B cell (primary cell): ENCODE measurements at regions not wholly inside any gene's neighbourhood (a gene's known extent, or its start where the extent isn't known, plus 50 kb on each side); places are given as distances from the start of the nearest gene placed in this dataset.

Experiments
- ATAC-seq: fragments of 200-7000 bp; cut with Tn5 transposase; one replicate; pipeline ENCODE4 v1.10.0; 2021; ENCODE audit warnings: low read depth, mild to moderate bottlenecking, moderate number of reproducible peaks, moderate library complexity
- CTCF ChIA-PET: fragments of 350-600 bp; sonication (Branson Sonifier 250); formaldehyde crosslinking; loops from one replicate; lab custom pipeline; 2021; ENCODE audit warnings: antibody characterized with exemption, inconsistent platforms; lab: Charles Lee
- POLR2A ChIA-PET: fragments of 350-600 bp; sonication (Branson Sonifier 250); formaldehyde crosslinking; loops from one replicate; lab custom pipeline; 2021; ENCODE audit warnings: antibody characterized with exemption; lab: Charles Lee
- DNase-seq: peaks from one replicate; pipeline ENCODE4 v3.0.0; 2013
- H2AFZ ChIP-seq: 2 replicates; pipeline ENCODE4 v1.6.1; 2012; ENCODE audit warnings: mild to moderate bottlenecking, low read depth, low read length; ENCODE audit not compliant: insufficient read depth, poor library complexity, severe bottlenecking
- H3K27ac ChIP-seq, 2 donors: 1 replicate in 1 of 2; 2 replicates in 1 of 2; pipeline ENCODE4 v1.5.1; 2012 to 2013; ENCODE audit warnings: low read length in 2 of 2, mild to moderate bottlenecking in 2 of 2, moderate library complexity in 1 of 2
- H3K27me3 ChIP-seq, 4 experiments: fragments of 200-600 bp in 1 of 4; sonication (generic) in 1 of 4; replicated peaks in 1 of 4; 1 replicate in 2 of 4; 2 replicates in 2 of 4; pipeline versions ENCODE4 v1.6.1 to v1.7.0; 2013 to 2016; ENCODE audit warnings: low read length in 3 of 4, mild to moderate bottlenecking in 2 of 4, mixed read lengths in 1 of 4, moderate library complexity in 1 of 4; ENCODE audit not compliant: insufficient read depth in 4 of 4, control insufficient read depth in 3 of 4; ENCODE audit errors: control extremely low read depth in 1 of 4
- H3K36me3 ChIP-seq, 2 experiments: replicated peaks in 1 of 2; 1 replicate in 1 of 2; 2 replicates in 1 of 2; pipeline versions ENCODE4 v1.6.1 to v1.7.1; 2013; ENCODE audit warnings: low read length in 1 of 2; ENCODE audit not compliant: insufficient read depth in 2 of 2, control insufficient read depth in 1 of 2; ENCODE audit errors: control extremely low read depth in 1 of 2, extremely low read depth in 1 of 2
- H3K4me1 ChIP-seq, 2 donors: fragments of 200-600 bp in 1 of 2; sonication (generic) in 1 of 2; 1 replicate in 1 of 2; 2 replicates in 1 of 2; pipeline versions ENCODE4 v1.5.1 to v1.6.1; 2013 to 2017; ENCODE audit warnings: low read length in 2 of 2; ENCODE audit not compliant: control insufficient read depth in 2 of 2, insufficient read depth in 2 of 2
- H3K4me2 ChIP-seq: replicated peaks from 2 replicates; pipeline ENCODE3; 2012; ENCODE audit warnings: mild to moderate bottlenecking, low read depth, low read length; ENCODE audit not compliant: poor library complexity, severe bottlenecking
- H3K4me3 ChIP-seq, 5 experiments: fragments of 200-600 bp in 1 of 5; sonication (generic) in 1 of 5; 1 replicate in 3 of 5; 2 replicates in 2 of 5; pipeline versions ENCODE4 v1.5.1 to v1.7.0; 2011 to 2016; ENCODE audit warnings: low read length in 4 of 5, mild to moderate bottlenecking in 4 of 5, low read depth in 2 of 5, control low read depth in 1 of 5, moderate library complexity in 1 of 5; ENCODE audit not compliant: insufficient read depth in 1 of 5; ENCODE audit errors: control extremely low read depth in 1 of 5, extremely low read depth in 1 of 5
- H3K79me2 ChIP-seq: fragments of 200-600 bp; sonication (generic); one replicate; pipeline ENCODE4 v1.6.0; 2016; ENCODE audit warnings: low read length; ENCODE audit not compliant: control insufficient read depth, insufficient read depth
- H3K9ac ChIP-seq: fragments of 200-600 bp; sonication (generic); 2 replicates; pipeline ENCODE4 v1.6.1; 2017; ENCODE audit warnings: mild to moderate bottlenecking, low read length, moderate library complexity
- H3K9me3 ChIP-seq, 3 donors: one replicate each; pipeline versions ENCODE4 v1.6.1 to v1.7.1; 2013; ENCODE audit warnings: low read length in 2 of 3; ENCODE audit not compliant: control insufficient read depth in 2 of 3, insufficient read depth in 1 of 3; ENCODE audit errors: control extremely low read depth in 1 of 3
- H4K20me1 ChIP-seq: 2 replicates; pipeline ENCODE4 v1.6.0; 2012; ENCODE audit warnings: mild to moderate bottlenecking, low read length; ENCODE audit not compliant: insufficient read depth, control insufficient read depth, poor library complexity, severe bottlenecking
- H3K27ac Mint-ChIP-seq: one replicate; pipeline ENCODE4 v1.8.0; 2021; ENCODE audit warnings: mixed read lengths
- H3K27me3 Mint-ChIP-seq: one replicate; pipeline ENCODE4 v1.8.0; 2021; ENCODE audit warnings: mixed read lengths
- H3K4me1 Mint-ChIP-seq: one replicate; pipeline ENCODE4 v1.8.0; 2021; ENCODE audit warnings: mixed read lengths
- H3K4me3 Mint-ChIP-seq: one replicate; pipeline ENCODE4 v1.8.0; 2021; ENCODE audit warnings: mixed read lengths
- H3K9me3 Mint-ChIP-seq: one replicate; pipeline ENCODE4 v1.8.0; 2022; ENCODE audit warnings: mixed read lengths; ENCODE audit not compliant: insufficient read depth
- EZH2 ChIP-seq: IDR thresholded peaks from 2 replicates; pipeline ENCODE4 v1.6.1; 2012; ENCODE audit warnings: borderline replicate concordance, low read depth, mild to moderate bottlenecking, moderate library complexity, low read length; ENCODE audit not compliant: insufficient read depth, poor library complexity, severe bottlenecking
- WGBS: methylation state at CpG from one replicate; pipeline ENCODE4 v1.1.5; 2013; ENCODE audit warnings: missing lambda C conversion rate; ENCODE audit not compliant: insufficient coverage; 5-methylcytosine and 5-hydroxymethylcytosine counted together
- intact Hi-C: fragments of 100-400 bp; cut with micrococcal nuclease; formaldehyde crosslinking; loops from one replicate; pipeline ENCODE4 v1.10.0; 2022
- TF ChIP-seq, protein P1 (sequence below): fragments of 200-600 bp; IDR thresholded peaks from one replicate; pipeline ENCODE4 v1.8.0; 2022; ENCODE audit warnings: antibody characterized with exemption, mild to moderate bottlenecking

DNA sequence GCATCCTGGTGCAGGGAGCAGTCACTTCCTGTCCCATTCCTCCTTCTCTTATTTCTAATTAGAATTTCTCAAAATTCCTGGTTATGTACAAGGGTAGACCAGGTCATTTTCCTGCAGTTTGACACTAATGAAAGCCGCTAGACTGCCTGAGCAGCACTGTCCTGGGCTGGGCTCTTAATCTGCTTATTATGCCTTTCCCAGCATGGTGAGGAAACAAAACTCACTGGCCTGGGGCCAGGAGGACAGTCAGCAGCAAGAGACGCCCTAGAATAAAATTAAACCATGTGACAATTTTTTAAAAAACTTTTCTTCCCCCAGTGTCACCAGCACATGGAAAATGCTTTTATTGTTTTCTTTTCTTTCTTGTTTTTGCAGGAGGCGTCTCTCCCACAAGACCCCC, 647.5 kb downstream of the TYW1 start:
- H4K20me1 ChIP-seq: no peaks in the 10 kb centered on the region

DNA sequence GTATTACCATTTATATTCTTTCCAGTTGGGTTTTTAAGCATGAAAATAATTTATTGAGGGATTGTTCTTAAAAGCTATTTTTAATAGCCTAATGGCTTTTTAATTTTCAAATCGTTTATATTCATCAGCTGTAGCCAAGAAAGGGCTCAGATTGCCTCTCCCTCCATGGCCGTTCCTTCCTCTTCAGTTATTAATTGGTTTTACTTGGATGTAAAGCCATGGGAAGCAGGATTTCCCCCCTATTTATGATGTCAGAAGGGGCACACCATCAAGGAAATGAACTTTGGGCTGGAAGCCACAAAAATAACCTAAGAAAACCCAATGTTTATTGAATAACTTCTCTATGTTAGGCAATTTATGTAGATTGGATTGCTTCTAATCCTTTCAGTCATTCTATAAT, 656.3 kb downstream of the TYW1 start:
- DNase-seq: no peak
- Histone ChIP-seq H3K9ac (no peak overlapping the region), H3K4me1 (no peaks in the 10 kb centered on the region), H3K4me2 (no peak overlapping the region), H2AFZ (no peak overlapping the region), H3K36me3 (no peaks in the 10 kb centered on the region), H4K20me1 (no peaks in the 10 kb centered on the region), H3K9me3 (no peaks in the 10 kb centered on the region), H3K79me2 (no peaks in the 10 kb centered on the region), H3K4me3 (no peak overlapping the region), H3K27me3 (no peaks in the 10 kb centered on the region), H3K27ac (no peak overlapping the region)
- ATAC-seq: no peak
- no peak overlapping the region for H3K27ac Mint-ChIP-seq
- TF ChIP-seq EZH2: no peak
- TF ChIP-seq, protein P1, sequence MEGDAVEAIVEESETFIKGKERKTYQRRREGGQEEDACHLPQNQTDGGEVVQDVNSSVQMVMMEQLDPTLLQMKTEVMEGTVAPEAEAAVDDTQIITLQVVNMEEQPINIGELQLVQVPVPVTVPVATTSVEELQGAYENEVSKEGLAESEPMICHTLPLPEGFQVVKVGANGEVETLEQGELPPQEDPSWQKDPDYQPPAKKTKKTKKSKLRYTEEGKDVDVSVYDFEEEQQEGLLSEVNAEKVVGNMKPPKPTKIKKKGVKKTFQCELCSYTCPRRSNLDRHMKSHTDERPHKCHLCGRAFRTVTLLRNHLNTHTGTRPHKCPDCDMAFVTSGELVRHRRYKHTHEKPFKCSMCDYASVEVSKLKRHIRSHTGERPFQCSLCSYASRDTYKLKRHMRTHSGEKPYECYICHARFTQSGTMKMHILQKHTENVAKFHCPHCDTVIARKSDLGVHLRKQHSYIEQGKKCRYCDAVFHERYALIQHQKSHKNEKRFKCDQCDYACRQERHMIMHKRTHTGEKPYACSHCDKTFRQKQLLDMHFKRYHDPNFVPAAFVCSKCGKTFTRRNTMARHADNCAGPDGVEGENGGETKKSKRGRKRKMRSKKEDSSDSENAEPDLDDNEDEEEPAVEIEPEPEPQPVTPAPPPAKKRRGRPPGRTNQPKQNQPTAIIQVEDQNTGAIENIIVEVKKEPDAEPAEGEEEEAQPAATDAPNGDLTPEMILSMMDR: no peak
- H3K4me3 Mint-ChIP-seq: no peak overlapping the region
- intact Hi-C loops: no loop called here
- no peaks in the 10 kb centered on the region for H3K4me1 Mint-ChIP-seq
- H3K9me3 Mint-ChIP-seq: no peaks in the 10 kb centered on the region
- no CpG with 5 or more reads among the region's 2 CpGs for WGBS
- ChIA-PET CTCF (no interaction called here), POLR2A (no interaction called here)
- no peaks in the 10 kb centered on the region for H3K27me3 Mint-ChIP-seq

More for the DNA sequence above, 647.5 kb downstream of the TYW1 start:
- Histone ChIP-seq H3K27me3 (no peaks in the 10 kb centered on the region), H3K4me3 (no peak overlapping the region), H3K9me3 (no peaks in the 10 kb centered on the region), H3K4me2 (no peak overlapping the region), H3K4me1 (no peaks in the 10 kb centered on the region), H3K9ac (no peak overlapping the region), H3K27ac (no peak overlapping the region), H3K36me3 (no peaks in the 10 kb centered on the region), H3K79me2 (no peaks in the 10 kb centered on the region), H2AFZ (no peak overlapping the region)
- TF ChIP-seq, protein P1: no peak
- TF ChIP-seq EZH2: no peak
- CTCF ChIA-PET: no interaction called here
- H3K4me3 Mint-ChIP-seq: no peak overlapping the region
- H3K27ac Mint-ChIP-seq: no peak overlapping the region
- H3K4me1 Mint-ChIP-seq: no peaks in the 10 kb centered on the region
- no peaks in the 10 kb centered on the region for H3K27me3 Mint-ChIP-seq
- ATAC-seq (no peak), DNase-seq (no peak)
- WGBS: 92% methylated on average over 1 of the region's 3 CpGs
- POLR2A ChIA-PET: no interaction called here
- intact Hi-C loops: no loop called here
- H3K9me3 Mint-ChIP-seq: no peaks in the 10 kb centered on the region
